ENCODE measurements at regions not wholly inside any gene's neighbourhood (a gene's known extent, or its start where the extent isn't known, plus 50 kb on each side); places are given as distances from the start of the nearest gene placed in this dataset.
"Not testable (repeated sequence)": the region's sequence is repeated elsewhere in the genome, so short reads cannot be mapped to it uniquely, and the experiment has no call there.

DNA sequence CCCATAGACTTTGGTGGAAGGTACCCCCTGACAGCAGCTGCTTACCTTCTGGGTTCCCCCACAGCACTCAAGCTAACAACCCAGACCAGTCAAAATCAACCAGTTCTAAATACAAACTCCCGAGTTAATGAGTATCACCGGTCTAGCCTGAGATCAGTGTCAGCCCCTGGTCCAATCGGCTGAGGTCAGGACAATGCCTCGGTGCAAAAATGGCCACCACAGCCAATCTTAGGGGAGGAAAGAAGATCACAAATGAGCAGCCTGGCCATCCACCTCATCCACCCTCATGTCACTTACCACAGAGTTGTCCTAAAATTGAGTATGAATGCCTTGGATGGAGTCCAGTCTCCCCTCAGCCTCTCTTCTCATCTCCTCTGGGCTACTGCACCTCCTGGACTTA is 128.5 kb downstream of the PHETA1 start:
- no peak for DNase-seq
- Mint-ChIP-seq H3K4me3 (ENCODE audit: unreplicated experiment) (no peak overlapping the region), H3K27me3 (ENCODE audit: unreplicated experiment) (peaks cover 3% of the 10 kb centered on the region), H3K27ac (ENCODE audit: unreplicated experiment) (no peak overlapping the region), H3K4me1 (ENCODE audit: low read depth, unreplicated experiment) (no peaks in the 10 kb centered on the region), H3K36me3 (ENCODE audit: unreplicated experiment) (no peaks in the 10 kb centered on the region), H3K9me3 (ENCODE audit: unreplicated experiment) (peaks cover 3% of the 10 kb centered on the region)
- TF ChIP-seq, protein P1, sequence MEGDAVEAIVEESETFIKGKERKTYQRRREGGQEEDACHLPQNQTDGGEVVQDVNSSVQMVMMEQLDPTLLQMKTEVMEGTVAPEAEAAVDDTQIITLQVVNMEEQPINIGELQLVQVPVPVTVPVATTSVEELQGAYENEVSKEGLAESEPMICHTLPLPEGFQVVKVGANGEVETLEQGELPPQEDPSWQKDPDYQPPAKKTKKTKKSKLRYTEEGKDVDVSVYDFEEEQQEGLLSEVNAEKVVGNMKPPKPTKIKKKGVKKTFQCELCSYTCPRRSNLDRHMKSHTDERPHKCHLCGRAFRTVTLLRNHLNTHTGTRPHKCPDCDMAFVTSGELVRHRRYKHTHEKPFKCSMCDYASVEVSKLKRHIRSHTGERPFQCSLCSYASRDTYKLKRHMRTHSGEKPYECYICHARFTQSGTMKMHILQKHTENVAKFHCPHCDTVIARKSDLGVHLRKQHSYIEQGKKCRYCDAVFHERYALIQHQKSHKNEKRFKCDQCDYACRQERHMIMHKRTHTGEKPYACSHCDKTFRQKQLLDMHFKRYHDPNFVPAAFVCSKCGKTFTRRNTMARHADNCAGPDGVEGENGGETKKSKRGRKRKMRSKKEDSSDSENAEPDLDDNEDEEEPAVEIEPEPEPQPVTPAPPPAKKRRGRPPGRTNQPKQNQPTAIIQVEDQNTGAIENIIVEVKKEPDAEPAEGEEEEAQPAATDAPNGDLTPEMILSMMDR (IDR thresholded peaks at IDR 0.05; ENCODE audit: partially characterized antibody, unreplicated experiment), result no peak

DNA sequence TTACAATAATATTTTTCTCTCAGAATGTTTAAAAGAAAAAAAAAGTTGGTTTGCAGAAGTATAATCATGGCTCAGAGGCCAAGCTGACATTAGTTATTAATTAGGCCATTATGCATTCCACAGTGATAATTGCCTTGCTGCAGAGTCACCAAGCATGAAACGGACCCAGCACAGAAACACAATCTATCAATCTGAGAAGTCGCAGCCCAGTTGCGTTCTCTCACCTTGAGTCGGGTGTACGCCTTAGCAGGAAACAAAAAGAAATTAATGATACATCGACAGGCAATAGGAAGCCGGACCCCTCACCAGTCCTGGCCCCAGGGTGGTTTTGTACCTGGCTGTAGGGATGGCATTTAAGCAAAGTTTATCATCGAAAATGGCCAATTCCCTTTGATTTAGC is 129.7 kb downstream of the PHETA1 start:
- no peaks in the 10 kb centered on the region for H3K4me1 Mint-ChIP-seq (ENCODE audit: low read depth, unreplicated experiment)
- H3K36me3 Mint-ChIP-seq (ENCODE audit: unreplicated experiment), result no peaks in the 10 kb centered on the region
- TF ChIP-seq, protein P1 (IDR thresholded peaks at IDR 0.05; ENCODE audit: partially characterized antibody, unreplicated experiment), result no peak
- H3K27ac Mint-ChIP-seq (ENCODE audit: unreplicated experiment), result no peak overlapping the region
- H3K4me3 Mint-ChIP-seq (ENCODE audit: unreplicated experiment), result no peak overlapping the region
- H3K27me3 Mint-ChIP-seq (ENCODE audit: unreplicated experiment), result peaks cover 5% of the 10 kb centered on the region
- peaks cover 4% of the 10 kb centered on the region for H3K9me3 Mint-ChIP-seq (ENCODE audit: unreplicated experiment)
- no peak for DNase-seq

DNA sequence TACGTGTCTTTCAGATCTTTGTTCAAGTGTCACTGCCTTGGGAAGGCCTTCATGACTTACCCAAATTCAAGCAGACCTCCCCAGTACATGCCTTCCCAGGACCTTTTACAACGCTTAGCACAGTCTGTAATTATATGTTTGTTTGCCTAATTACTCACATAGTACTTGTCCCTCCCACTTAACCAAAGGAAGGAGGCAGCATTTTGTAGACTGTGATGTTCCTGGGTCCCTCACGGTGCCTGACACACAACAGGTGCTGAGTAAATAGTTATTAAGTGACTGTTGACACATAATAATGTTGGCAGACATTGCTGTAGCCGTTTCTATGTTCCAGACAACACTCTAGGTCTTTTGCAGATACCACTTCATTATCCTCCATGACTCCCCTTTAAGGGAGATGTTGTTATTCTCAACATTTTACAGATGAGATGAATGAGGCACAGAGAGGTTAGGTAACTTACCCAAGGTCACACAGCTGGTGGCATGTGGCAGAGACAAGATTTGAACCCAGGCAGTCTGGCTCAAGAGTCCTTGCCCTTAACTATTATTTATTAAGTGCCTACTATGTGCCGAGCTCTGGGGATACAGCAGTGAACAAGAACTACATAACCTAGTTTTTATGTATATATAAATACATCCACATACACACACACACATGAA is 130.7 kb downstream of the PHETA1 start:
- H3K27me3 Mint-ChIP-seq (ENCODE audit: unreplicated experiment), result peaks cover 5% of the 10 kb centered on the region
- peaks cover 4% of the 10 kb centered on the region for H3K9me3 Mint-ChIP-seq (ENCODE audit: unreplicated experiment)
- TF ChIP-seq, protein P1 (IDR thresholded peaks at IDR 0.05; ENCODE audit: partially characterized antibody, unreplicated experiment), result no peak
- no peaks in the 10 kb centered on the region for H3K36me3 Mint-ChIP-seq (ENCODE audit: unreplicated experiment)
- H3K4me1 Mint-ChIP-seq (ENCODE audit: low read depth, unreplicated experiment), result no peaks in the 10 kb centered on the region
- no peak overlapping the region for H3K4me3 Mint-ChIP-seq (ENCODE audit: unreplicated experiment)
- H3K27ac Mint-ChIP-seq (ENCODE audit: unreplicated experiment), result no peak overlapping the region
- no peak for DNase-seq

DNA sequence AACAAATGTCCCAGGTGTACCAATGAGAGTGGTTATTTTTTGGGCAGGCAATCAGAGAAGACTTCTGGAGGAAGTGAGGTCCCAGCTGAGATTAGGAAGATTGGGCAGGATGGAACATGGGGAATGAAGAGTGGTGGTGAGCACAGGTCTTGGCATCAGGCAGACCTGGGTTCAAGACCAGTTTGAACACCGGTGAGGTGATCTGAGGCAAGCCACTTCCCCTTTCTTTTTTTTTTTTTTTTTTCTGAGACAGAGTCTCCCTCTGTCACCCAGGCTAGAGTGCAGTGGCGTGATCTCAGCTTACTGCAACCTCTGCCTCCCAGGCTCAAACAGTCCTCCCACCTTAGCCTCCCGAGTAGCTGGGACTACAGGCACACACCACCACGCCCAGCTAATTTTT is 134.4 kb downstream of the PHETA1 start:
- not testable (repeated sequence) for H3K36me3 Mint-ChIP-seq (ENCODE audit: unreplicated experiment); H3K4me3 Mint-ChIP-seq (ENCODE audit: unreplicated experiment); DNase-seq; H3K4me1 Mint-ChIP-seq (ENCODE audit: low read depth, unreplicated experiment); H3K27ac Mint-ChIP-seq (ENCODE audit: unreplicated experiment); H3K9me3 Mint-ChIP-seq (ENCODE audit: unreplicated experiment); H3K27me3 Mint-ChIP-seq (ENCODE audit: unreplicated experiment)

DNA sequence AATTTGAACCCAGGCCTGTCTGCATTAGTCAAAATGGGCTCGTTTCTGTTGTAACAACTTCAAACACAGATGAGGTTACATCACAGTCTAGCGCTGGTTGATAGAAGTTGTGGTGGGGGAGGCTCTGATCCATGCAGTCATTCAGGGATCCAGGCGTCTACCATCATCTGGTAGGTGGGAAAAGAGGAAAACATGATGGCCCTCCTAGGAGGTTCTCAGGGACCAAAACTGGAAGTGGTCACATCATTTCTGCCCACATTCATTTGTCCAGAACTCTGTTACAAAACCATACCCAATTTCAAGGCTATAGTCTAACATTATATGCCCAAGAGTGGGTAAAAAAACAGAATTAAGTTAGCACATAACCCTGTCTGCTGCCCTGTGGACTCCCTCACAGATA is 135.1 kb downstream of the PHETA1 start:
- no peak for DNase-seq
- TF ChIP-seq, protein P1 (IDR thresholded peaks at IDR 0.05; ENCODE audit: partially characterized antibody, unreplicated experiment), result no peak
- Mint-ChIP-seq H3K4me1 (ENCODE audit: low read depth, unreplicated experiment) (no peaks in the 10 kb centered on the region), H3K27me3 (ENCODE audit: unreplicated experiment) (peaks cover 5% of the 10 kb centered on the region), H3K4me3 (ENCODE audit: unreplicated experiment) (no peak overlapping the region), H3K27ac (ENCODE audit: unreplicated experiment) (no peak overlapping the region), H3K36me3 (ENCODE audit: unreplicated experiment) (no peaks in the 10 kb centered on the region), H3K9me3 (ENCODE audit: unreplicated experiment) (peaks cover 1% of the 10 kb centered on the region)

Data from glutamatergic neuron (in vitro differentiated cells).